NT2/D1 (cell line): ENCODE measurements at regions not wholly inside any gene's neighbourhood (a gene's known extent, or its start where the extent isn't known, plus 50 kb on each side); places are given as distances from the start of the nearest gene placed in this dataset.

ENCODE experiments used
- DNase-seq: peaks from one replicate; pipeline ENCODE4 v3.0.0-alpha.2; 2011; ENCODE audit warnings: low read depth, low spot score
- H3K27me3 ChIP-seq: 2 replicates; pipeline ENCODE4 v1.6.0; 2011; ENCODE audit warnings: mild to moderate bottlenecking; ENCODE audit not compliant: insufficient read length, insufficient read depth
- H3K36me3 ChIP-seq: 2 replicates; pipeline ENCODE4 v1.6.1; 2011; ENCODE audit warnings: mild to moderate bottlenecking, low read length, mixed read lengths; ENCODE audit not compliant: insufficient read depth, insufficient read length
- H3K4me1 ChIP-seq: 2 replicates; pipeline ENCODE4 v1.5.1; 2011; ENCODE audit not compliant: insufficient read depth, insufficient read length
- H3K4me3 ChIP-seq: 2 replicates; pipeline ENCODE4 v1.5.1; 2011; ENCODE audit warnings: low read depth; ENCODE audit not compliant: insufficient read length
- H3K9ac ChIP-seq: 2 replicates; pipeline ENCODE4 v1.6.0; 2011; ENCODE audit warnings: low read depth; ENCODE audit not compliant: insufficient read length
- H3K9me3 ChIP-seq: 2 replicates; pipeline ENCODE4 v1.5.1; 2011; ENCODE audit warnings: mild to moderate bottlenecking, low read length; ENCODE audit not compliant: insufficient read depth
- SUZ12 ChIP-seq: IDR thresholded peaks from 2 replicates; pipeline ENCODE4 v1.6.1; 2011; ENCODE audit not compliant: insufficient read length, insufficient read depth; ENCODE audit errors: extremely low read depth
- YY1 ChIP-seq: IDR thresholded peaks from 2 replicates; pipeline ENCODE4 v1.6.1; 2011; ENCODE audit not compliant: insufficient read length, insufficient read depth
- ZNF274 ChIP-seq: IDR thresholded peaks from 2 replicates; pipeline ENCODE4 v1.6.1; 2011; ENCODE audit warnings: mild to moderate bottlenecking, low read depth, low read length

- H3K9me3 ChIP-seq: no peaks in the 10 kb centered on the region
- H3K36me3 ChIP-seq: no peaks in the 10 kb centered on the region
- H3K4me3 ChIP-seq: no peak overlapping the region
- H3K4me1 ChIP-seq: no peaks in the 10 kb centered on the region
- TF ChIP-seq SUZ12 (no peak), YY1 (no peak), ZNF274 (no peak)
- no peak for DNase-seq
- no peaks in the 10 kb centered on the region for H3K27me3 ChIP-seq
- no peak overlapping the region for H3K9ac ChIP-seq
Observed at GRCh38 chrX:23115651-23116050, 115.9 kb downstream of the DDX53 start.

- Histone ChIP-seq H3K4me1 (no peaks in the 10 kb centered on the region), H3K9ac (no peak overlapping the region), H3K4me3 (no peak overlapping the region), H3K36me3 (no peaks in the 10 kb centered on the region), H3K27me3 (no peaks in the 10 kb centered on the region), H3K9me3 (no peaks in the 10 kb centered on the region)
- no peak for DNase-seq
- TF ChIP-seq YY1: no peak
- no peak for TF ChIP-seq SUZ12
- no peak for TF ChIP-seq ZNF274
Observed at GRCh38 chrX:23118163-23118562, 118.4 kb downstream of the DDX53 start.

DNA sequence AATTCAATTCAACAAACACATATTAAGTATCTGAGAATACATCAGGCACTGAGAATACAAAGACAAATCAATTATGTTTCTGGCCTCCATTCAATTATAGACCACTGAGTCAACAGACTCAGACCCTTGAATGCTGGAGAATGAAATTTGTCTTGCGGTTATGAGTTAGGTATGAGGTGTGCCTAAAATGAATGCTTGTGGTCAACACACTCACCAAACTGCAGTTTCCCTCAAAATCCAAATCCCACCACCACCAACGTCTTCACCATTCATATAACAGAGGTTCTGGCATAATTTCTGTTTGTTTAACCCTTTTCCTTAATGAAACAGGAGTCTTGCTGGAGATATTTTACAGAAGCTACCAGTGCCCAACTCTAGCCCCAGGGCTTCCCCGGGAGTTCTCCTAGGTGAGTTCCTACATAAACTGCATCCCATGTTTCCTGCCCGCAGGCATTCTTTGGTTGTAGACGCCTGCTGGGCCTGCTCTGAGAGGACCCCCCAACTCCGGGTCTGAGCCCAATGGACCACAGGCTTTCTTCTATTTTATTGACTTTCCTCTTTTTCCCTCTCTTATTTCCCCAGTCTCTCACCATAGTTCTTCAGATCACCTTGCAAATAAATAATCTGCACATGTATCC, 119.2 kb downstream of the DDX53 start:
- Histone ChIP-seq H3K9me3 (no peaks in the 10 kb centered on the region), H3K4me1 (no peaks in the 10 kb centered on the region), H3K27me3 (no peaks in the 10 kb centered on the region), H3K36me3 (no peaks in the 10 kb centered on the region), H3K4me3 (no peak overlapping the region), H3K9ac (no peak overlapping the region)
- DNase-seq: no peak
- TF ChIP-seq SUZ12 (no peak), ZNF274 (no peak), YY1 (no peak)

GRCh38 chrX:23127586-23127985, 127.8 kb downstream of the DDX53 start:
- Histone ChIP-seq H3K36me3 (no peaks in the 10 kb centered on the region), H3K4me3 (no peak overlapping the region), H3K4me1 (no peaks in the 10 kb centered on the region), H3K27me3 (no peaks in the 10 kb centered on the region), H3K9ac (no peak overlapping the region), H3K9me3 (no peaks in the 10 kb centered on the region)
- no peak for DNase-seq
- TF ChIP-seq SUZ12: no peak
- TF ChIP-seq YY1: no peak
- no peak for TF ChIP-seq ZNF274

DNA sequence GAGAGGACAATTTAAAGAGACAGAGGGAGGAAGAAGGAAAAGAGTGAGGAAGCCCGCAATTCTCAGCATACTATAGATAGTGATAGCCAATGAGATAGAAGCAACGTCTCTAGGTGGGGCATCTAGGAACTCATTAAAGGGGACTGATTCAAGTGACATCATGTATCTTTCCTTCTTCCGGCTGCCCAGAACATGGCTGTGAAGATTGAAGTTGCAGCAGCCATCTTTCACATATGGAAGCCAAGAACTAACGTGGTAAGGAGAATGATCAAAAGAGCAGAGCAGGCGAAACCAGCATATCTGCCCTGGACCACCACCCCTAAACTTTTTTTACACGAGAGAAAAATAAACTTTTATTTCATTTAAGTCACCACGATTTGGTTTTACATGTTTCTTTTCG, 133.8 kb downstream of the DDX53 start:
- no peaks in the 10 kb centered on the region for H3K36me3 ChIP-seq
- no peak overlapping the region for H3K4me3 ChIP-seq
- H3K9me3 ChIP-seq: no peaks in the 10 kb centered on the region
- TF ChIP-seq YY1 (no peak), SUZ12 (no peak), ZNF274 (no peak)
- no peaks in the 10 kb centered on the region for H3K27me3 ChIP-seq
- no peak overlapping the region for H3K9ac ChIP-seq
- no peak for DNase-seq
- no peaks in the 10 kb centered on the region for H3K4me1 ChIP-seq

DNA sequence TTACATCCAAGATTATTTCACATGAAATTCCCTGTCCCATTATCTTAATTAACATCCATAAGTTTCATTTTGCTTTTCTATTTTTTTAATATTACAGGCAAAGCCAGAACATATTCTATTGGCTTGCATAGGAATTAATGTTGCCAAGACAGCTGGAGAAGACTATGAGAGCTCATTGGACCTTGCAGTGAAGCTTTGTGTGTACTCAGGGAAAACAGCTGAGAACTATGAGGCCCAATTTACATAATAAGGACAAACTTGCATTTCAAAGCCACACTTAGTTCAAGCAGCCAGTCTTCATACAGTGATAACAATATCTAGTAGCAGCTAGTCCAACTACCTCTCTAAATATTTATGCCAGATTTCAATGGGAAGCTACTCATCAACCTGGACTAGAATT, 134.4 kb downstream of the DDX53 start:
- H3K36me3 ChIP-seq: no peaks in the 10 kb centered on the region
- TF ChIP-seq YY1 (no peak), ZNF274 (no peak), SUZ12 (no peak)
- no peaks in the 10 kb centered on the region for H3K27me3 ChIP-seq
- H3K9ac ChIP-seq: no peak overlapping the region
- no peak for DNase-seq
- no peak overlapping the region for H3K4me3 ChIP-seq
- no peaks in the 10 kb centered on the region for H3K4me1 ChIP-seq
- H3K9me3 ChIP-seq: no peaks in the 10 kb centered on the region

GRCh38 chrX:23136816-23137215, 137.1 kb downstream of the DDX53 start:
- H3K36me3 ChIP-seq: no peaks in the 10 kb centered on the region
- no peak overlapping the region for H3K4me3 ChIP-seq
- no peak for DNase-seq
- TF ChIP-seq SUZ12 (no peak), ZNF274 (no peak), YY1 (no peak)
- H3K9ac ChIP-seq: no peak overlapping the region
- H3K9me3 ChIP-seq: no peaks in the 10 kb centered on the region
- H3K4me1 ChIP-seq: no peaks in the 10 kb centered on the region
- H3K27me3 ChIP-seq: no peaks in the 10 kb centered on the region

DNA sequence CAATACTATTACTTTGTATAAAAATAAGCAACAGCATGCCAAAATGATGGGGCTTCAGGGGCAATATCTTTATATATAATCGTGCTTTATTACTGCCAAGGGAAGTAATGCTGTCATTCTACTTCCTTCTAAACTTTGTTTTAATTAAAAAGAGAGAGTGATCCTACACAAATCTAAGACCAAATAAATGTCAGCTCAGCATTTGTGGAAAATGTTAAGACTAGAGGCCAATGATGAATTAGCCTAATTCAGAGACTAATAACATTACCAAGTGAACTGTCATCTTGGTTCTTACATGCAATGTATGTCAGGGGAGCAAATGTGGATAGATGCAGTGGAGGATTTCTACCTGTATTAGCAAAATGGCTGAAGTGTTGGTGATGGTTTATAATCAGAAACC, 166.4 kb upstream of the PTCHD1 start:
- Histone ChIP-seq H3K27me3 (no peaks in the 10 kb centered on the region), H3K4me3 (no peak overlapping the region), H3K9me3 (no peaks in the 10 kb centered on the region), H3K36me3 (no peaks in the 10 kb centered on the region), H3K9ac (no peak overlapping the region), H3K4me1 (no peaks in the 10 kb centered on the region)
- TF ChIP-seq YY1: no peak
- TF ChIP-seq SUZ12: no peak
- no peak for TF ChIP-seq ZNF274
- DNase-seq: no peak
